ENCODE measurements at regions not wholly inside any gene's neighbourhood (a gene's known extent, or its start where the extent isn't known, plus 50 kb on each side); places are given as distances from the start of the nearest gene placed in this dataset.

GRCh38 chr13:103174966-103175365, 108.7 kb upstream of the SLC10A2 start:
- in situ Hi-C loops (cut with MboI) = no loop called here
- H3K36me3 ChIP-seq (ENCODE audit: low read depth) = no peaks in the 10 kb centered on the region
- whole genome bisulfite sequencing, 2 experiments (ENCODE audit: low coverage in 1 of 2, low lambda C conversion rate in 2 of 2, missing lambda C conversion rate in 2 of 2) = 47 to 48% methylated on average over 6 of the region's 6 CpGs

GRCh38 chr13:103168901-103169508, 102.8 kb upstream of the SLC10A2 start:
- Histone ChIP-seq H3K27me3 (replicated peaks; ENCODE audit: insufficient read depth) (no peaks in the 10 kb centered on the region), H3F3A (ENCODE audit: insufficient read depth) (no peaks in the 10 kb centered on the region), H3K79me2 (ENCODE audit: insufficient read depth) (no peaks in the 10 kb centered on the region), H3K36me3 (ENCODE audit: low read depth) (no peaks in the 10 kb centered on the region), H2AFZ (no peak overlapping the region), H3K4me3 (no peak overlapping the region), H3K4me2 (ENCODE audit: unreplicated experiment) (no peak overlapping the region), H3K9me2 (ENCODE audit: insufficient read depth) (no peaks in the 10 kb centered on the region), H3K9ac (no peak overlapping the region), H4K20me1 (ENCODE audit: insufficient read depth) (no peaks in the 10 kb centered on the region), H3K4me1 (ENCODE audit: insufficient read depth) (no peaks in the 10 kb centered on the region), H3K9me3 (ENCODE audit: low read depth) (no peaks in the 10 kb centered on the region), H3K27ac (no peak overlapping the region)
- DNase-seq = no peak
- 55 to 60% methylated on average over 16 of the region's 16 CpGs for WGBS, 2 experiments (ENCODE audit: low coverage in 1 of 2, low lambda C conversion rate in 2 of 2, missing lambda C conversion rate in 2 of 2)
- TF ChIP-seq EZH2phosphoT487 (IDR thresholded peaks at IDR 0.05; ENCODE audit: insufficient read depth, low read depth) (no peak), EZH2 (IDR thresholded peaks at IDR 0.05; ENCODE audit: insufficient read depth, poor library complexity, severe bottlenecking) (no peak)
- in situ Hi-C loops (cut with MboI) = no loop called here

More at GRCh38 chr13:103174966-103175365, 108.7 kb upstream of the SLC10A2 start:
- Histone ChIP-seq H3F3A (ENCODE audit: insufficient read depth) (no peaks in the 10 kb centered on the region), H3K9ac (no peak overlapping the region), H3K4me2 (ENCODE audit: unreplicated experiment) (no peak overlapping the region), H3K27ac (no peak overlapping the region), H3K27me3 (replicated peaks; ENCODE audit: insufficient read depth) (no peaks in the 10 kb centered on the region), H3K4me1 (ENCODE audit: insufficient read depth) (no peaks in the 10 kb centered on the region), H2AFZ (no peak overlapping the region), H3K4me3 (no peak overlapping the region), H4K20me1 (ENCODE audit: insufficient read depth) (no peaks in the 10 kb centered on the region), H3K79me2 (ENCODE audit: insufficient read depth) (no peaks in the 10 kb centered on the region), H3K9me2 (ENCODE audit: insufficient read depth) (no peaks in the 10 kb centered on the region), H3K9me3 (ENCODE audit: low read depth) (no peaks in the 10 kb centered on the region)
- TF ChIP-seq EZH2 (IDR thresholded peaks at IDR 0.05; ENCODE audit: insufficient read depth, poor library complexity, severe bottlenecking) = no peak
- no peak for TF ChIP-seq EZH2phosphoT487 (IDR thresholded peaks at IDR 0.05; ENCODE audit: insufficient read depth, low read depth)
- DNase-seq = no peak

GRCh38 chr13:103164251-103164650, 98.0 kb upstream of the SLC10A2 start:
- Histone ChIP-seq H3K9ac (no peak overlapping the region), H3K4me2 (ENCODE audit: unreplicated experiment) (no peak overlapping the region), H3K27me3 (replicated peaks; ENCODE audit: insufficient read depth) (no peaks in the 10 kb centered on the region), H2AFZ (no peak overlapping the region), H4K20me1 (ENCODE audit: insufficient read depth) (no peaks in the 10 kb centered on the region), H3K27ac (no peak overlapping the region), H3F3A (ENCODE audit: insufficient read depth) (no peaks in the 10 kb centered on the region), H3K9me3 (ENCODE audit: low read depth) (no peaks in the 10 kb centered on the region), H3K79me2 (ENCODE audit: insufficient read depth) (no peaks in the 10 kb centered on the region), H3K4me3 (no peak overlapping the region), H3K9me2 (ENCODE audit: insufficient read depth) (no peaks in the 10 kb centered on the region), H3K4me1 (ENCODE audit: insufficient read depth) (no peaks in the 10 kb centered on the region), H3K36me3 (ENCODE audit: low read depth) (no peaks in the 10 kb centered on the region)
- TF ChIP-seq EZH2 (IDR thresholded peaks at IDR 0.05; ENCODE audit: insufficient read depth, poor library complexity, severe bottlenecking) (no peak), EZH2phosphoT487 (IDR thresholded peaks at IDR 0.05; ENCODE audit: insufficient read depth, low read depth) (no peak)
- no peak for DNase-seq
- in situ Hi-C loops (cut with MboI) = no loop called here
- 27 to 32% methylated on average over 1 of the region's 1 CpG for WGBS, 2 experiments (ENCODE audit: low coverage in 1 of 2, low lambda C conversion rate in 2 of 2, missing lambda C conversion rate in 2 of 2)

- Histone ChIP-seq H3K9ac (no peak overlapping the region), H3K4me3 (no peak overlapping the region), H2AFZ (no peak overlapping the region), H3F3A (ENCODE audit: insufficient read depth) (no peaks in the 10 kb centered on the region), H3K27me3 (replicated peaks; ENCODE audit: insufficient read depth) (no peaks in the 10 kb centered on the region), H4K20me1 (ENCODE audit: insufficient read depth) (no peaks in the 10 kb centered on the region), H3K4me2 (ENCODE audit: unreplicated experiment) (no peak overlapping the region), H3K9me3 (ENCODE audit: low read depth) (no peaks in the 10 kb centered on the region), H3K4me1 (ENCODE audit: insufficient read depth) (no peaks in the 10 kb centered on the region), H3K79me2 (ENCODE audit: insufficient read depth) (no peaks in the 10 kb centered on the region), H3K36me3 (ENCODE audit: low read depth) (no peaks in the 10 kb centered on the region), H3K9me2 (ENCODE audit: insufficient read depth) (no peaks in the 10 kb centered on the region), H3K27ac (no peak overlapping the region)
- no peak for TF ChIP-seq EZH2phosphoT487 (IDR thresholded peaks at IDR 0.05; ENCODE audit: insufficient read depth, low read depth)
- TF ChIP-seq EZH2 (IDR thresholded peaks at IDR 0.05; ENCODE audit: insufficient read depth, poor library complexity, severe bottlenecking) = no peak
- WGBS, 2 experiments (ENCODE audit: low coverage in 1 of 2, low lambda C conversion rate in 2 of 2, missing lambda C conversion rate in 2 of 2) = 0 to 2% methylated on average over 3 of the region's 3 CpGs
- in situ Hi-C loops (cut with MboI) = no loop called here
- DNase-seq = no peak
Observed at GRCh38 chr13:103161476-103161875, 95.3 kb upstream of the SLC10A2 start.
